ENCODE measurements at regions not wholly inside any gene's neighbourhood (a gene's known extent, or its start where the extent isn't known, plus 50 kb on each side); places are given as distances from the start of the nearest gene placed in this dataset.

GRCh38 chr16:54645345-54645744, 285.3 kb upstream of the IRX5 start:
- DNase-seq (ENCODE audit: insufficient read length, low spot score), result no peak
- no peak for FAIRE-seq
- no peak for TF ChIP-seq CTCF (IDR thresholded peaks at IDR 0.05; ENCODE audit: insufficient read depth, missing control alignments)

- no peak for TF ChIP-seq CTCF (IDR thresholded peaks at IDR 0.05; ENCODE audit: insufficient read depth, missing control alignments)
- FAIRE-seq, result no peak
- DNase-seq (ENCODE audit: insufficient read length, low spot score), result no peak
These were observed 294.4 kb upstream of the IRX5 start for GRCh38 chr16:54636221-54636793.

GRCh38 chr16:54633943-54634362, 296.7 kb upstream of the IRX5 start:
- no peak for FAIRE-seq
- peak; percentile 47 for TF ChIP-seq CTCF (IDR thresholded peaks at IDR 0.05; ENCODE audit: insufficient read depth, missing control alignments)
- DNase-seq (ENCODE audit: insufficient read length, low spot score), result no peak

- DNase-seq (ENCODE audit: insufficient read length, low spot score) (no peak), FAIRE-seq (no peak)
- no peak for TF ChIP-seq CTCF (IDR thresholded peaks at IDR 0.05; ENCODE audit: insufficient read depth, missing control alignments)
These were observed 298.1 kb upstream of the IRX5 start for GRCh38 chr16:54632322-54633220.

GRCh38 chr16:54631782-54632181, 298.9 kb upstream of the IRX5 start:
- FAIRE-seq (no peak), DNase-seq (ENCODE audit: insufficient read length, low spot score) (no peak)
- TF ChIP-seq CTCF (IDR thresholded peaks at IDR 0.05; ENCODE audit: insufficient read depth, missing control alignments), result no peak

- FAIRE-seq (no peak), DNase-seq (ENCODE audit: insufficient read length, low spot score) (no peak)
- TF ChIP-seq CTCF (IDR thresholded peaks at IDR 0.05; ENCODE audit: insufficient read depth, missing control alignments), result no peak
These were observed 300.2 kb upstream of the IRX5 start for GRCh38 chr16:54630284-54630967.
